Ammon's horn (tissue), 1 donor: ENCODE measurements at regions not wholly inside any gene's neighbourhood (a gene's known extent, or its start where the extent isn't known, plus 50 kb on each side); places are given as distances from the start of the nearest gene placed in this dataset.

Experiments
- DNase-seq: peaks from one replicate; pipeline ENCODE4 v3.0.0-alpha.2; 2016; ENCODE audit warnings: low spot score

GRCh38 chr7:20945451-20945850 is 158.8 kb upstream of the SP8 start:
- DNase-seq: no peak

DNA sequence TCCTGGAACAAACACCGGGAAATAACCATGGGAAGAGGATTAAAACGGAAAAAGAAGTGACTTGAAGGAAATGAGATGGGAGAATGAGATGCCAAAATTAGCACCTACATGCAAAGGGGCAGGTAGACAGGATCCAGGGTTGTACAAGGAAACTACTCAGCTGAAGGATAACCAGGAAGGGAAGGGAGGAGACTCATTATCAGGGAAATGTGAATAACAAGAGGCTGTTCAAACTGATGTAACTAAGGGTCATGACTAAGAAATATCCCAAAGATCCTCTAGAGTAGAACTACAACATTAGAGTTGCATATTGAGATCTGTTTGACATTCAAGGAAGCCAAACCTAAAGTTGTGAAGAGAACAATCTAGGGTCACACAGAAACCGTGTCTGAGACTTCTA is 166.2 kb upstream of the SP8 start:
- DNase-seq: no peak

GRCh38 chr7:20954711-20955619 is 168.3 kb upstream of the SP8 start:
- DNase-seq: no peak

- no peak for DNase-seq
These were observed 171.9 kb upstream of the SP8 start for GRCh38 chr7:20958572-20958971.

DNA sequence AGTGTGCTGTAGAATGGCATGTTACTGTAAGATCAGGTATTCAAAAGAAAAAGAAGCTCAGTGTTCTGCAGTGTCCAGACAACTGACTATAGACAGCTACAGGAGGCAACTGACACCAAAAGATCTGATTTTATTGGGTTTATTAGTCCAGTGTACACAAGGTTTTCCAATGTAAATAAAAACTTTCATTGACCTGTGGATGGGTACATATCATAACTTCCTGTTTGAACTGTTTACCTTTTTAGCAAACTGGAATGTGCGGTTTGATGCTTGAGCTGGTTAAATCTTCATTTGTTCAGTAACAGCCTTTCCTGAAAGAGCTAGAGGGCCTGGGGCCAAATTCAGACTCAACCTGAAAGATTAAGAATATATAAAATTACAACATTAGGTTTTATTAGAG is 172.6 kb upstream of the SP8 start:
- DNase-seq: no peak

DNA sequence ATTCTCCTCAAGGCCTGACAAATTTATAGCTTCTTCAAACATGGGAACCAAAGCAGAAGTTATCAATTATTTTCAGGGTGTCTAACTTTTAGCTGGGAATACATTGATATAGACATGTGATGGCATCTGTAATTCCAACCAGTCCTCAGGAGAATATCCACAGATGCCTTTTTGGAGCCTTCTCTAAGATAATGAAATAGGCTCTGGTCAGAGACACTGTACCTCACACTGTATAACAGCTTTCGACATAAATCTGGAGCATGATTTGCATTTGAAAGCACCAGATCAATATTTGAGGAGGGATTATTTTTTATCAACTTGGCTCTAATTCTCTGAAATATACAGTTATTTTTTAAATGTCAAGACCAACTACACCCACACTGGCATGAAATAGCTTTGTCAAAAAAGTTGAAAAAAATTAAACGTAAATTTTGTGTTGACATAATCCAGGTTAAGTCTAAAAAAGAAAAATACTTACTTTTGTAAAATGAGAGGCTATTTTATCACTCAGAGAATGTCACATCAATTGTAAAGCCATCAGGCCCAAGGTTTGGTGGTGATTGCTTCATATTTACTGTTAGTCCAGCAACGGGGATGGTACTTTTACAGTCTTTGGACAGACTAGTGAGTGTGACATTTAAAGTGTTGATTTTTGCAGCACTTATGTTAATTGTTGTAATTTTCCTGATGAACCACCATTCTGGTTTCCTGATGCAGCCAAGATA is 177.0 kb upstream of the SP8 start:
- DNase-seq: no peak

DNA sequence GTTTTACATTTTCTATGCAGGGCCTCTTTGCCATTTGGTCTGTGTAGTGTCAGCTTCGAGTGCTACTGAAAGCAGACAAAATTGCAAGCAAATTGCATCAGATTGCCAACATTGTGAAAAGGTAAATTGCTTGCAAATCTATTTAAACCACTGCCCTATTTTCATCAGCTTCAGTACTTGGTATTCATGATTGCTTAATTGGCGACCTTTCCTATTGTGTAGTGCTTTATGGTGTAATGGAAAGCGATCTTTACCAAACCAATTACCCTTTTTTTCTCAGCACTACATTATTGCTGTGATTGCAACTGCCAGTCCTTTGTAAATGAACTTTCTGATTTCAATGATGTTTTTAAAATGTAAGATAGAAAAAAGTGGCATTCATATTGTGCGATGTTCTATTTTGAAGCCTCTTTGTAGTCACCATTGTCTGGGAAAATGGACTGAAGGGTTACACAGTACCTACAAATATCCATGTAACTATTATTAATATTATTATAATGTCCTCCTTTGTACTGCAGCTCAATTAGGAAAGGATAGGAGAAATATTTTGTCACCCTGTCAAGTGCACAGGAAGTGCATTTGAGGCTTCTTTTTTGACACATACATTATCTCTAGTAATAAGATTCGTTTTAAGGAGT is 177.7 kb upstream of the SP8 start:
- DNase-seq: no peak

DNA sequence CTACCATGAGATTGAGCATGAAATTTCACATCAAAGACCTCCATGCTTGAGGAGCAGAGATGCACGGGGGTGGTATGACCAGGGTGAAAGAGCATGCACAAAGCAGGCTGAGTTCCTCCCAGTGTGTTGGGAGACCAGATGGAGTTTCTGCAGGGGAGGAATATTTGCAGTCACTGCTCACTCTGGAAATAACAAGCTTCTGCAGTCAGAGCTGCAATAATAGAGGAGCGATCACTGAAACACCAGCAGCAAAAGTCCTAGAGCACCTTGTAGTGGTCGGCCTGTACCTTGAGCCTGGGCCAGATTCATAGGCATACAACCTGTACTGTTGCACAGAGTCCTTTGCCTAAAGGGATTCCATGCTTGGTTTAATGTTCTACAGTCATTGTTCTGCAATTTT is 184.5 kb upstream of the SP8 start:
- peak; percentile 23 for DNase-seq

DNA sequence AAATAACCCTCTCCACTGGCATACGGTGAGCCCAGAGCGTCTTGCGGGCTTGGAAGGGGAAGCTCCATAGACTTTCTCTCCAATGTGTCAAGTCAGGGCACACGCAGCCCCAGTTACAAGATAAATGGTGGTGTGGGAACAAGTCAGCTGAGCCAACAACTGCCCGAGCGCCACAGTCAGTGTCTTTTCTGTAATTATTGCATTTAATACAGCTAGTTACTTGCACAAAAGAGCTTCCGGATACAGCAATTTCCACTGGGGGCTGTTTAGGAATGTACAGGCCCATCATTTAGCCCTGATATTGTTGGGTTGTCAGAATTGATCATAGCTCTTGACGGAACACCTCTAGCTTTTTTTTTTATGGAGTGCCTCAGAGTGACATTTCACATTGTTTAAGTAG is 193.5 kb upstream of the SP8 start:
- no peak for DNase-seq

- no peak for DNase-seq
These were observed 194.1 kb upstream of the SP8 start for GRCh38 chr7:20980668-20981264.

DNA sequence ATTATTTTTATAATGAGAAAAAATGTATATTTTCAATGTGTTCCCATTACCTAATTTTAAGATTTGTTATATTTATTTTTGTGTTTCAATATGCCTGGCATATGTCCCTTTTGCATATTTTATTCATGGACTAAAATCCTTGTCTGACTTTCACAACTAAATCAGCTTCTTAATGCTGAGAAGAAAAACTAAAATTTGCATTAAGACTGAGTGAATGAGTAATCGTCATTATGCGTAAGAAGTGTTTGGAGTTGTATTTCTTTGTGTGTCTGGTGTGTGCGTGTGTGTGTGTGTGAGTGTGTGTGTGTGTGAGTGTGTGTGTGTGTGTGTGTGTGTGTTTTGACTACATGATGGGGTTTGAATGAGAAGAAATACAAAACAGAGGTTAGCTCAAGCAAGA is 201.7 kb upstream of the SP8 start:
- DNase-seq: no peak

GRCh38 chr7:20991544-20991943 is 204.9 kb upstream of the SP8 start:
- DNase-seq: no peak

GRCh38 chr7:20993693-20994092 is 207.0 kb upstream of the SP8 start:
- DNase-seq: no peak

DNA sequence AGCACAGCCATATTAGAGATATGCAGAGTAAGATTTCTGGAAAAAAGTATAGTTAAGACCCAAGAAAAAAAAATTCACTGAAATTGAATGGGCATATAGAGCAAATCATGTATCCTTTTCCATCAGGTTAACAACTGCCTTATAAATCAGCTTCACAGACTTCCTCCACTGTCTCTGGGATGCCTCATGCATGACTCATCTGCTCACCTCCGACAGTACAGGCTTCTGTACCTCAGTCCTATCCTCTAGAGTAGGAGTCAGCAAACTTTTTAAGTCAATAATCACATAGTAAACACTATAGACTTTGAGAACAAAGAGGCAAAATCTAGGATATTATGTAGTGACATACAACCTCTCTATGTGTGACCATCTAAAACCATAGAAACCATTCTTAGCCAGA is 211.6 kb upstream of the SP8 start:
- no peak for DNase-seq

DNA sequence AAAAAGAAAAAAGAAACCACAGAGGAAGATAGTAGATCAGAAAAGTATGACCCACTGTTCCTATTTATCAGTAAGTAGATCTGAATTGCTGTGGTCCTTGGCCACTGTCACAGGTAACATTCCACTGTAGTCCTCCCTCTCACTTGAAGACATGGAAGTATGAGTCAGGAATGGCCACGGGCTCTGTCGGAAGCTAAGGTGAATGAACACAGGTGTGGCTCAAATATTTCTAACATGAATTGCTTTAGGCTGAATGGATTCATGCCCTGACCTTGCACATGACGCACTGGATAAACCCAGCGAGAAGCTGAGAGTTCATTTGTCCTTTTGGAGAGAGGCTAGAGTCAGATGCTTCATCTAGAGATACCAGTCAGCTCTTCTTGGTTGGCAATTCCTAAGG is 224.5 kb upstream of the SP8 start:
- no peak for DNase-seq

DNA sequence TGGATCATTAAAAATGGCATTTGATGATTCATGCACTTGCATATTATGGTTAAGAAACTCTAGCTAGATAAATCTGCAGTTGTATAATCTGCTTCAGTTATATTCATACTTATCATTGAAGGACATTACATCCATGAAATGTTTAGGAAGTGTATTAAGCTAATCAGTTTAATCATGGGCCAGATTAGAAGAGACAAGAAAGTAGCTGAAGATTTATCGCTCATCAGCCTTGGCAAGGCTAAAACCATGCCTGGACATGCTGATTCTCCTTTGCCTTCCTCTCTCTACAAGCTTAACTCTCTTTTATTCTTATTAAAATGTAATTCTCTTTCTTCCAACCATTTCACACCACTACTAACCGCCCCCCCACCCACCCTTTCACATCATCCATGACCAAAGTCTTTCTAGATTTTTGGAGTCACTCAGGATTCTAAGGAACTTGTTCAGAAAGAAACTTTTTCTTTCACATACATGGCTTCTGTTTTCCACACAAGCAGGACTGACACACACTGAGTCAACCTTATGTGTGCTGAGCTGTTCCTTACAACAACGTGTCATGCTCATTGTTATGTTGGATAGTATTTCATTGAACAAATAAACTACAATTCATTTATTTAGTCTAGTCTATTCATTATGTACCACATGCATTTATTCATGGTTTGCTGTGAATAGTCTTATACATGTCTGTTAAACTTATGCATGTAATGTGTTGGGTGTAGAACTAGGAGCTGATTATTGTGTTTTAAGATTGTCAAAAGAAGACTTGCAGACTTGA is 227.3 kb upstream of the SP8 start:
- DNase-seq: no peak

DNA sequence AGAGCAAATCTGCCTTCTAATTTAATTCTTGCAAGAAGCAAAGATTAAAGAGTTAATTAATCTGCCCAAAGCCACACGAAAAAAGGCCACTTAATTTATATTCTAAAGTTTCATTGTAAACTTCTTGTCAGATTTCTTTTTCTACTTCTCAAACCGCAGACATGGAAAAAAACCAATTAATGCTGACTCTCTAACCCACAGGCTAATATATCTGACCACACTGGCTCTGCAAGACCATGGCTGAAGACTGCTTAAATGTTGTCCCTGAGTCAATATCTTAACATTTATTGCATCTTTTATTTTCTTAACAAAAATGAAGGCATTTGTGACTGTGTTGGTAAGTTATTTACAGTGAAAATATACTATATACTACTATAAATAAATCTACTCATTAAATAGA is 234.0 kb upstream of the SP8 start:
- no peak for DNase-seq

- DNase-seq: no peak
These were observed 237.3 kb upstream of the SP8 start for GRCh38 chr7:21023841-21024484.

- DNase-seq: no peak
These were observed 237.8 kb upstream of the SP8 start for GRCh38 chr7:21024485-21024867.

- DNase-seq: no peak
These were observed 241.5 kb upstream of the SP8 start for GRCh38 chr7:21028186-21028585.

GRCh38 chr7:21028599-21028998 is 241.9 kb upstream of the SP8 start:
- peak; percentile 15 for DNase-seq
